GM12878 (cell line): ENCODE measurements at regions not wholly inside any gene's neighbourhood (a gene's known extent, or its start where the extent isn't known, plus 50 kb on each side); places are given as distances from the start of the nearest gene placed in this dataset.

ENCODE experiments used
- ATAC-seq: fragments of 200-7000 bp; cut with Tn5 transposase; 3 replicates; pipeline ENCODE4 v1.9.1; 2020; ENCODE audit warnings: mild to moderate bottlenecking, moderate library complexity
- BruUV-seq: library from RNA; stranded (reverse); fragments of 400-500 nt; replicated peaks from 2 replicates; lab custom pipeline; 2021; lab: Mats Ljungman, UMichigan
- CTCF ChIA-PET: fragments of 300-600 bp; sonication (Branson Sonifier 250); formaldehyde crosslinking; extraction: SDS; loops from one replicate; lab custom pipeline; 2021; ENCODE audit warnings: inconsistent platforms; lab: Yijun Ruan, JAX
- POLR2A ChIA-PET: fragments of 350-600 bp; formaldehyde crosslinking; extraction: SDS; loops from one replicate; lab custom pipeline; 2021; ENCODE audit warnings: inconsistent platforms; lab: Charles Lee
- RAD21 ChIA-PET: fragments of 300-600 bp; sonication (Branson Sonifier 250); formaldehyde crosslinking; loops from one replicate; lab custom pipeline; 2023; ENCODE audit warnings: antibody characterized with exemption; ENCODE audit not compliant: unreplicated experiment; lab: Charles Lee
- SMC1A ChIA-PET: fragments of 300-600 bp; sonication (Branson Sonifier 250); formaldehyde crosslinking; loops from one replicate; lab custom pipeline; 2023; ENCODE audit not compliant: unreplicated experiment, uncharacterized antibody; lab: Charles Lee
- DNase-seq: peaks from one replicate; pipeline ENCODE4 v3.0.0-alpha.2; 2011; ENCODE audit warnings: low read depth, low spot score
- FAIRE-seq: peaks from 3 replicates; lab custom pipeline; 2011; peaks lifted over from hg19 to GRCh38; lab: Jason Lieb, UNC
- H2AFZ ChIP-seq: 2 replicates; pipeline ENCODE4 v1.6.0; 2011; ENCODE audit warnings: low read depth, low read length, control low read depth; ENCODE audit not compliant: control insufficient read depth
- H3K27ac ChIP-seq: 2 replicates; pipeline ENCODE4 v1.5.1; 2011; ENCODE audit warnings: control low read depth; ENCODE audit not compliant: control insufficient read depth, insufficient read depth
- H3K27me3 ChIP-seq, 2 experiments: replicated peaks in 1 of 2; 2 replicates each; pipeline versions ENCODE4 v1.6.0 to v1.6.1; 2011; ENCODE audit warnings: low read length in 1 of 2; ENCODE audit not compliant: control insufficient read depth in 2 of 2, insufficient read depth in 2 of 2
- H3K36me3 ChIP-seq, 2 experiments: 2 replicates each; pipeline ENCODE4 v1.5.1; 2011; ENCODE audit warnings: low read length in 1 of 2; ENCODE audit not compliant: control insufficient read depth in 2 of 2, insufficient read depth in 2 of 2
- H3K4me1 ChIP-seq: 2 replicates; pipeline ENCODE4 v1.6.1; 2011; ENCODE audit warnings: mild to moderate bottlenecking, low read length, moderate library complexity, mixed read lengths; ENCODE audit not compliant: control insufficient read depth, insufficient read depth
- H3K4me2 ChIP-seq: 2 replicates; pipeline ENCODE4 v1.6.0; 2011; ENCODE audit warnings: control low read depth; ENCODE audit not compliant: control insufficient read depth, insufficient read depth
- H3K4me3 ChIP-seq: fragments of 200-600 bp; sonication (generic); 2 replicates; pipeline ENCODE4 v1.5.1; 2016
- H3K79me2 ChIP-seq: 2 replicates; pipeline ENCODE4 v1.6.0; 2011; ENCODE audit warnings: low read length; ENCODE audit not compliant: control insufficient read depth, insufficient read depth
- H3K9ac ChIP-seq: 2 replicates; pipeline ENCODE4 v1.8.0; 2011; ENCODE audit warnings: low read length, control low read depth, mixed read lengths; ENCODE audit not compliant: control insufficient read depth, insufficient read depth
- H3K9me3 ChIP-seq: replicated peaks from 3 replicates; pipeline ENCODE4 v1.5.1; 2011; ENCODE audit warnings: mild to moderate bottlenecking, low read length; ENCODE audit not compliant: control insufficient read depth, insufficient read depth
- H4K20me1 ChIP-seq: 2 replicates; pipeline ENCODE4 v1.6.0; 2011; ENCODE audit not compliant: control insufficient read depth, insufficient read depth
- ATF7 ChIP-seq: fragments of 450-650 bp; IDR thresholded peaks from 2 replicates; pipeline ENCODE4 v1.6.1; 2016; ENCODE audit warnings: low read depth, mild to moderate bottlenecking
- CBX5 ChIP-seq: sonication (generic); IDR thresholded peaks from 2 replicates; pipeline ENCODE4 v1.6.1; 2016; ENCODE audit warnings: low read depth, moderate library complexity, mild to moderate bottlenecking, inconsistent platforms
- NFYB ChIP-seq: IDR thresholded peaks from 2 replicates; pipeline ENCODE4 v1.6.1; 2011; ENCODE audit warnings: low read depth, mild to moderate bottlenecking, low read length, improper control_type of control experiment, moderate library complexity; ENCODE audit not compliant: insufficient read depth
- RB1 ChIP-seq: fragments of 450-650 bp; formaldehyde crosslinking; IDR thresholded peaks from 2 replicates; pipeline ENCODE4 v1.6.1; 2017; ENCODE audit warnings: mild to moderate bottlenecking, borderline replicate concordance
- RUNX3 ChIP-seq: IDR thresholded peaks from 2 replicates; pipeline ENCODE4 v1.6.1; 2012; ENCODE audit warnings: low read length, inconsistent platforms
- SMAD5 ChIP-seq: IDR thresholded peaks from 2 replicates; pipeline ENCODE4 v1.6.1; 2016; ENCODE audit warnings: antibody characterized with exemption, low read depth
- SRF ChIP-seq, 2 experiments: IDR thresholded peaks; 2 replicates each; pipeline ENCODE4 v1.6.1; 2011; ENCODE audit warnings: low read depth in 2 of 2, low read length in 2 of 2, mild to moderate bottlenecking in 1 of 2, moderate library complexity in 1 of 2
- ZBTB40 ChIP-seq: fragments of 450-650 bp; IDR thresholded peaks from 2 replicates; pipeline ENCODE4 v1.6.1; 2016; ENCODE audit warnings: mild to moderate bottlenecking, moderate library complexity, borderline replicate concordance
- ZNF384 ChIP-seq: IDR thresholded peaks from 2 replicates; pipeline ENCODE4 v1.6.1; 2012; ENCODE audit warnings: low read depth, mild to moderate bottlenecking, low read length, improper control_type of control experiment, borderline replicate concordance
- WGBS: methylation state at CpG from one replicate; pipeline ENCODE4 v1.1.6; 2016; ENCODE audit warnings: low lambda C conversion rate; ENCODE audit not compliant: insufficient replicate concordance, insufficient coverage; ENCODE audit errors: missing lambda C conversion rate; 5-methylcytosine and 5-hydroxymethylcytosine counted together
- in situ Hi-C: fragments of 300-500 bp; cut with MboI; formaldehyde crosslinking; loops from 9 replicates; pipeline ENCODE4 v1.14.3; 2018; ENCODE audit warnings: mixed read lengths
- intact Hi-C: fragments of 100-400 bp; cut with micrococcal nuclease; formaldehyde crosslinking; loops from one replicate; pipeline ENCODE4 v1.14.2; 2022; ENCODE audit not compliant: unreplicated experiment
- TF ChIP-seq, protein P1 (sequence below): fragments of 150-350 bp; IDR thresholded peaks from 2 replicates; pipeline ENCODE4 v1.6.1; 2014; ENCODE audit warnings: mild to moderate bottlenecking, low read depth, low read length
- TF ChIP-seq, protein P2 (sequence below): IDR thresholded peaks from 2 replicates; pipeline ENCODE4 v1.6.1; 2011; ENCODE audit warnings: low read depth, low read length, improper control_type of control experiment, borderline replicate concordance
- TF ChIP-seq, protein P3 (sequence below): IDR thresholded peaks from 2 replicates; pipeline ENCODE4 v1.6.1; 2011; ENCODE audit warnings: mild to moderate bottlenecking, low read depth, low read length, moderate library complexity; ENCODE audit not compliant: insufficient replicate concordance

GRCh38 chr2:45172142-45172541, 162.9 kb upstream of the SIX2 start (continued):
- TF ChIP-seq ZNF384, result no peak

DNA sequence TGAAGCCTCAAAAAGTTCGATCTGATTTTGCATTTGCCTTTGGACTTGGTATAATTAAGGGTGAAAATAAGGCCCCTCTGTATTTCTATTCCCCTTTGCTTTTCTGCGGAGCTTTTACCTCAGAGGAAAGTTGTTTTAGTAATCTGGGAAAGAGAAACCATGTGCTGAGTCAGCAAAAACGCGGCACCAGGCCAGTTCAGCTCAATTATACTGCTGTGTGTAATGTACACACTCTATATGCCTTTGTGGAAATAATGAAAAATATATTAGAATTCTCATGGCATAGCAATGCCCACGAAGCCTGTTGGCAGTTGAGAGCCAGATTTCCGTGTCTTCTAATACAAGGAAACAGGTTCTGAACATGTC, 161.9 kb upstream of the SIX2 start:
- Histone ChIP-seq H3K4me1 (no peaks in the 10 kb centered on the region), H2AFZ (no peak overlapping the region), H3K4me3 (no peak overlapping the region), H4K20me1 (no peaks in the 10 kb centered on the region), H3K36me3 (no peaks in the 10 kb centered on the region), H3K79me2 (no peaks in the 10 kb centered on the region), H3K9me3 (no peaks in the 10 kb centered on the region), H3K27ac (no peak overlapping the region), H3K4me2 (no peak overlapping the region), H3K27me3 (peaks cover 2 to 23% of the 10 kb centered on the region in 2 experiments; a peak in 3 of 4 replicates), H3K9ac (no peak overlapping the region)
- POLR2A ChIA-PET, result no interaction called here
- BruUV-seq, result no TSS peak
- RAD21 ChIA-PET, result no interaction called here
- intact Hi-C loops (no loop called here), in situ Hi-C loops (no loop called here)
- DNase-seq (no peak), FAIRE-seq (no peak), ATAC-seq (no peak)
- SMC1A ChIA-PET, result no interaction called here
- 33% methylated on average over 6 of the region's 6 CpGs for WGBS
- CTCF ChIA-PET, result no interaction called here
- TF ChIP-seq, protein P1, sequence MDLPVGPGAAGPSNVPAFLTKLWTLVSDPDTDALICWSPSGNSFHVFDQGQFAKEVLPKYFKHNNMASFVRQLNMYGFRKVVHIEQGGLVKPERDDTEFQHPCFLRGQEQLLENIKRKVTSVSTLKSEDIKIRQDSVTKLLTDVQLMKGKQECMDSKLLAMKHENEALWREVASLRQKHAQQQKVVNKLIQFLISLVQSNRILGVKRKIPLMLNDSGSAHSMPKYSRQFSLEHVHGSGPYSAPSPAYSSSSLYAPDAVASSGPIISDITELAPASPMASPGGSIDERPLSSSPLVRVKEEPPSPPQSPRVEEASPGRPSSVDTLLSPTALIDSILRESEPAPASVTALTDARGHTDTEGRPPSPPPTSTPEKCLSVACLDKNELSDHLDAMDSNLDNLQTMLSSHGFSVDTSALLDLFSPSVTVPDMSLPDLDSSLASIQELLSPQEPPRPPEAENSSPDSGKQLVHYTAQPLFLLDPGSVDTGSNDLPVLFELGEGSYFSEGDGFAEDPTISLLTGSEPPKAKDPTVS, result no peak
- TF ChIP-seq SMAD5 (no peak), SRF (IDR thresholded peaks at IDR 0.05; ENCODE audit: low read depth in 2 of 2, low read length in 2 of 2) (no peak), ATF7 (no peak), CBX5 (no peak), RB1 (no peak), ZBTB40 (no peak), RUNX3 (no peak), NFYB (no peak)
- TF ChIP-seq, protein P2, sequence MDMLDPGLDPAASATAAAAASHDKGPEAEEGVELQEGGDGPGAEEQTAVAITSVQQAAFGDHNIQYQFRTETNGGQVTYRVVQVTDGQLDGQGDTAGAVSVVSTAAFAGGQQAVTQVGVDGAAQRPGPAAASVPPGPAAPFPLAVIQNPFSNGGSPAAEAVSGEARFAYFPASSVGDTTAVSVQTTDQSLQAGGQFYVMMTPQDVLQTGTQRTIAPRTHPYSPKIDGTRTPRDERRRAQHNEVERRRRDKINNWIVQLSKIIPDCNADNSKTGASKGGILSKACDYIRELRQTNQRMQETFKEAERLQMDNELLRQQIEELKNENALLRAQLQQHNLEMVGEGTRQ, result no peak
- TF ChIP-seq, protein P3, sequence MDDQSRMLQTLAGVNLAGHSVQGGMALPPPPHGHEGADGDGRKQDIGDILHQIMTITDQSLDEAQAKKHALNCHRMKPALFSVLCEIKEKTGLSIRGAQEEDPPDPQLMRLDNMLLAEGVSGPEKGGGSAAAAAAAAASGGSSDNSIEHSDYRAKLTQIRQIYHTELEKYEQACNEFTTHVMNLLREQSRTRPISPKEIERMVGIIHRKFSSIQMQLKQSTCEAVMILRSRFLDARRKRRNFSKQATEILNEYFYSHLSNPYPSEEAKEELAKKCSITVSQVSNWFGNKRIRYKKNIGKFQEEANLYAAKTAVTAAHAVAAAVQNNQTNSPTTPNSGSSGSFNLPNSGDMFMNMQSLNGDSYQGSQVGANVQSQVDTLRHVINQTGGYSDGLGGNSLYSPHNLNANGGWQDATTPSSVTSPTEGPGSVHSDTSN, result no peak
